Ovary (tissue), 7 donors: ENCODE measurements at regions not wholly inside any gene's neighbourhood (a gene's known extent, or its start where the extent isn't known, plus 50 kb on each side); places are given as distances from the start of the nearest gene placed in this dataset.
"Not testable (repeated sequence)": the region's sequence is repeated elsewhere in the genome, so short reads cannot be mapped to it uniquely, and the experiment has no call there.

Experiments
- DNase-seq, 5 donors: peaks; one replicate each; pipeline ENCODE4 v3.0.0-alpha.2; 2019 to 2020
- H3K27ac ChIP-seq, 2 donors: fragments of 200-600 bp; one replicate each; pipeline versions ENCODE4 v1.5.1 to v1.8.0; 2019 to 2022
- H3K27me3 ChIP-seq: fragments of 200-600 bp; one replicate; pipeline ENCODE4 v1.8.0; 2022
- H3K36me3 ChIP-seq: fragments of 200-600 bp; sonication (generic); one replicate; pipeline ENCODE4 v1.5.1; 2019
- H3K4me1 ChIP-seq: one replicate; pipeline ENCODE4 v1.8.1; 2013; ENCODE audit warnings: mild to moderate bottlenecking, moderate library complexity; ENCODE audit not compliant: insufficient read depth
- H3K4me3 ChIP-seq: fragments of 200-600 bp; sonication (generic); one replicate; pipeline ENCODE4 v1.5.1; 2017
- H3K9me3 ChIP-seq, 2 donors: fragments of 200-600 bp in 1 of 2; sonication (generic) in 1 of 2; one replicate each; pipeline versions ENCODE4 v1.5.1 to v1.8.1; 2013 to 2019; ENCODE audit warnings: mild to moderate bottlenecking in 1 of 2, moderate library complexity in 1 of 2
- CTCF ChIP-seq, 3 donors: fragments of 450-650 bp in 2 of 3; fragments of 200-600 bp in 1 of 3; IDR thresholded peaks; one replicate each; pipeline versions ENCODE4 v1.5.1 to v1.8.0; 2016 to 2022; ENCODE audit warnings: antibody characterized with exemption in 3 of 3, mild to moderate bottlenecking in 1 of 3
- EP300 ChIP-seq: sonication (generic); formaldehyde crosslinking; IDR thresholded peaks from one replicate; pipeline ENCODE4 v1.6.1; 2017; ENCODE audit warnings: antibody characterized with exemption
- POLR2A ChIP-seq: fragments of 450-650 bp; IDR thresholded peaks from one replicate; pipeline ENCODE4 v1.6.1; 2017; ENCODE audit warnings: antibody characterized with exemption, mild to moderate bottlenecking, moderate library complexity
- WGBS, 3 donors: extraction: QIAGEN DNeasy Blood & Tissue Kit in 1 of 3; methylation state at CpG; one replicate each; pipeline versions ENCODE4 v1.1.5 to v1.1.7; 2013 to 2017; 5-methylcytosine and 5-hydroxymethylcytosine counted together
- intact Hi-C, 4 donors: fragments of 100-400 bp; cut with DNase I; formaldehyde crosslinking; loops; one replicate each; pipeline versions ENCODE4 v1.11.0 to v1.15.1; 2022 to 2023
- donor health status: DM: no; HTN: no; CAD: no; lungs with moderate emphysema.
- donor health status: DM: no; HTN: no; CAD: no.
- donor health status: Bipolar disorder and iron deficiency.
- donor health status: DM: no; HTN: no; CAD: no.
- donor health status: DM: yes; HTN: yes; CAD: no.

GRCh38 chr6:92967362-92967761 is 452.0 kb downstream of the EPHA7 start:
- no peak overlapping the region for H3K4me3 ChIP-seq
- no peak for DNase-seq
- no peaks in the 10 kb centered on the region for H3K27me3 ChIP-seq
- no peak overlapping the region for H3K27ac ChIP-seq
- H3K4me1 ChIP-seq: no peaks in the 10 kb centered on the region
- intact Hi-C loops: no loop called here
- no peaks in the 10 kb centered on the region for H3K9me3 ChIP-seq
- no peaks in the 10 kb centered on the region for H3K36me3 ChIP-seq
- no peak for TF ChIP-seq EP300
- TF ChIP-seq POLR2A: no peak
- no peak for TF ChIP-seq CTCF (IDR thresholded peaks at IDR 0.05)

- H3K36me3 ChIP-seq: no peaks in the 10 kb centered on the region
Observed at GRCh38 chr6:92962846-92963245, 456.5 kb downstream of the EPHA7 start.

GRCh38 chr6:92952111-92952510 is 467.2 kb downstream of the EPHA7 start:
- DNase-seq, H3K27me3 ChIP-seq, H3K36me3 ChIP-seq, H3K27ac ChIP-seq, intact Hi-C loops, H3K4me3 ChIP-seq, H3K4me1 ChIP-seq, H3K9me3 ChIP-seq: not testable (repeated sequence)
- WGBS, 3 donors: 84 to 89% (median 86%) methylated on average over 7 of the region's 7 CpGs

More at GRCh38 chr6:92962846-92963245, 456.5 kb downstream of the EPHA7 start:
- Histone ChIP-seq H3K9me3 (peaks cover 0 to 5% of the 10 kb centered on the region in 2 donors), H3K27ac (no peak overlapping the region), H3K27me3 (no peaks in the 10 kb centered on the region), H3K4me3 (no peak overlapping the region), H3K4me1 (no peaks in the 10 kb centered on the region)
- TF ChIP-seq CTCF (IDR thresholded peaks at IDR 0.05) (no peak), EP300 (no peak), POLR2A (no peak)
- 58 to 70% (median 68%) methylated on average over 1 of the region's 1 CpG for WGBS, 3 donors
- intact Hi-C loops: no loop called here
- DNase-seq: no peak

GRCh38 chr6:92945799-92946198 is 473.6 kb downstream of the EPHA7 start:
- intact Hi-C loops: no loop called here
- 88 to 95% (median 89%) methylated on average over 3 of the region's 3 CpGs for WGBS, 3 donors

GRCh38 chr6:92944132-92944531 is 475.2 kb downstream of the EPHA7 start:
- no peak for DNase-seq
- 36 to 47% (median 38%) methylated on average over 1 of the region's 1 CpG for WGBS, 3 donors
- intact Hi-C loops: no loop called here
- Histone ChIP-seq H3K36me3 (no peaks in the 10 kb centered on the region), H3K4me1 (no peaks in the 10 kb centered on the region), H3K4me3 (no peak overlapping the region), H3K9me3 (no peaks in the 10 kb centered on the region), H3K27me3 (no peaks in the 10 kb centered on the region), H3K27ac (no peak overlapping the region)
- TF ChIP-seq CTCF (IDR thresholded peaks at IDR 0.05) (no peak), EP300 (no peak), POLR2A (no peak)

More at GRCh38 chr6:92945799-92946198, 473.6 kb downstream of the EPHA7 start:
- TF ChIP-seq POLR2A (no peak), CTCF (IDR thresholded peaks at IDR 0.05) (no peak), EP300 (no peak)
- no peak for DNase-seq
- no peaks in the 10 kb centered on the region for H3K9me3 ChIP-seq
- H3K27ac ChIP-seq: no peak overlapping the region
- H3K4me1 ChIP-seq: no peaks in the 10 kb centered on the region
- H3K27me3 ChIP-seq: no peaks in the 10 kb centered on the region
- no peaks in the 10 kb centered on the region for H3K36me3 ChIP-seq
- H3K4me3 ChIP-seq: no peak overlapping the region
